ENCODE measurements at regions not wholly inside any gene's neighbourhood (a gene's known extent, or its start where the extent isn't known, plus 50 kb on each side); places are given as distances from the start of the nearest gene placed in this dataset.

GRCh38 chr22:22974795-22975580 lies 87.4 kb downstream of the IGLL5 start:
- no peaks in the 10 kb centered on the region for H3K9me3 Mint-ChIP-seq (ENCODE audit: unreplicated experiment)

GRCh38 chr22:22976033-22976922 lies 88.7 kb downstream of the IGLL5 start:
- intact Hi-C loops (cut with micrococcal nuclease): no loop called here
- no TSS peak for BruUV-seq (replicated peaks)
- Mint-ChIP-seq H3K27ac (ENCODE audit: low read depth, unreplicated experiment) (no peak overlapping the region), H3K27me3 (ENCODE audit: insufficient read depth, unreplicated experiment) (peaks cover 42% of the 10 kb centered on the region), H3K36me3 (ENCODE audit: insufficient read depth, unreplicated experiment) (no peaks in the 10 kb centered on the region), H3K4me3 (ENCODE audit: unreplicated experiment) (no peak overlapping the region), H3K4me1 (ENCODE audit: insufficient read depth, unreplicated experiment) (no peaks in the 10 kb centered on the region), H3K9me3 (ENCODE audit: unreplicated experiment) (peaks cover 7% of the 10 kb centered on the region)
- TF ChIP-seq CTCF (IDR thresholded peaks at IDR 0.05; ENCODE audit: unreplicated experiment): no peak
- ChIA-PET CTCF (interaction anchor here (0.6 to 1.8 kb wide), 5 partner anchors 12 to 189 kb away, joined by 3 to 4 read pairs (median 3); no protein-coding TSS in a partner anchor), POLR2A (no interaction called here)
- DNase-seq (ENCODE audit: unreplicated experiment): no peak

More at GRCh38 chr22:22974795-22975580, 87.4 kb downstream of the IGLL5 start:
- no peak overlapping the region for H3K27ac Mint-ChIP-seq (ENCODE audit: low read depth, unreplicated experiment)
- no peaks in the 10 kb centered on the region for H3K4me1 Mint-ChIP-seq (ENCODE audit: insufficient read depth, unreplicated experiment)
- no TSS peak for BruUV-seq (replicated peaks)
- no peaks in the 10 kb centered on the region for H3K36me3 Mint-ChIP-seq (ENCODE audit: insufficient read depth, unreplicated experiment)
- CTCF ChIA-PET: interaction anchor here (0.9 to 1.8 kb wide), 3 partner anchors 15 to 32 kb away, joined by 3 to 10 read pairs (median 4); no protein-coding TSS in a partner anchor
- no peak for TF ChIP-seq CTCF (IDR thresholded peaks at IDR 0.05; ENCODE audit: unreplicated experiment)
- DNase-seq (ENCODE audit: unreplicated experiment): no peak
- H3K27me3 Mint-ChIP-seq (ENCODE audit: insufficient read depth, unreplicated experiment): peaks cover 55% of the 10 kb centered on the region
- H3K4me3 Mint-ChIP-seq (ENCODE audit: unreplicated experiment): no peak overlapping the region
- POLR2A ChIA-PET: no interaction called here
- intact Hi-C loops (cut with micrococcal nuclease): no loop called here

GRCh38 chr22:22977479-22978200 lies 90.0 kb downstream of the IGLL5 start:
- Mint-ChIP-seq H3K36me3 (ENCODE audit: insufficient read depth, unreplicated experiment) (no peaks in the 10 kb centered on the region), H3K4me3 (ENCODE audit: unreplicated experiment) (no peak overlapping the region), H3K9me3 (ENCODE audit: unreplicated experiment) (peaks cover 14% of the 10 kb centered on the region), H3K27ac (ENCODE audit: low read depth, unreplicated experiment) (no peak overlapping the region), H3K27me3 (ENCODE audit: insufficient read depth, unreplicated experiment) (peaks cover 45% of the 10 kb centered on the region), H3K4me1 (ENCODE audit: insufficient read depth, unreplicated experiment) (no peaks in the 10 kb centered on the region)
- ChIA-PET CTCF (no interaction called here), POLR2A (no interaction called here)
- intact Hi-C loops (cut with micrococcal nuclease): no loop called here
- BruUV-seq (replicated peaks): no TSS peak
- no peak for TF ChIP-seq CTCF (IDR thresholded peaks at IDR 0.05; ENCODE audit: unreplicated experiment)
- DNase-seq (ENCODE audit: unreplicated experiment): no peak

- H3K36me3 Mint-ChIP-seq (ENCODE audit: insufficient read depth, unreplicated experiment): no peaks in the 10 kb centered on the region
- TF ChIP-seq CTCF (IDR thresholded peaks at IDR 0.05; ENCODE audit: unreplicated experiment): no peak
- H3K9me3 Mint-ChIP-seq (ENCODE audit: unreplicated experiment): peaks cover 15% of the 10 kb centered on the region
- no peak overlapping the region for H3K4me3 Mint-ChIP-seq (ENCODE audit: unreplicated experiment)
- peaks cover 49% of the 10 kb centered on the region for H3K27me3 Mint-ChIP-seq (ENCODE audit: insufficient read depth, unreplicated experiment)
- intact Hi-C loops (cut with micrococcal nuclease): no loop called here
- ChIA-PET CTCF (no interaction called here), POLR2A (no interaction called here)
- BruUV-seq (replicated peaks): no TSS peak
- H3K4me1 Mint-ChIP-seq (ENCODE audit: insufficient read depth, unreplicated experiment): no peaks in the 10 kb centered on the region
- no peak for DNase-seq (ENCODE audit: unreplicated experiment)
- H3K27ac Mint-ChIP-seq (ENCODE audit: low read depth, unreplicated experiment): no peak overlapping the region
Measured at GRCh38 chr22:22978637-22979036, 91.0 kb downstream of the IGLL5 start.
